PC-3 (cell line): ENCODE measurements at regions not wholly inside any gene's neighbourhood (a gene's known extent, or its start where the extent isn't known, plus 50 kb on each side); places are given as distances from the start of the nearest gene placed in this dataset.

Source experiments
- EZH2 ChIP-seq: fragments of 300-600 bp; sonication (generic); IDR thresholded peaks from one replicate; pipeline ENCODE4 v1.6.1; 2017; ENCODE audit warnings: antibody characterized with exemption, mild to moderate bottlenecking, low read length; ENCODE audit not compliant: unreplicated experiment
- EZH2phosphoT487 ChIP-seq: fragments of 300-600 bp; sonication (generic); IDR thresholded peaks from 2 replicates; pipeline ENCODE4 v1.6.1; 2018; ENCODE audit warnings: mild to moderate bottlenecking, antibody characterized with exemption, low read length, borderline replicate concordance
- TF ChIP-seq, protein P1 (sequence below): fragments of 300-600 bp; sonication (generic); conservative IDR thresholded peaks from 2 replicates; pipeline ENCODE4 v1.5.1; 2017; ENCODE audit warnings: antibody characterized with exemption, low read depth, mild to moderate bottlenecking, low read length

DNA sequence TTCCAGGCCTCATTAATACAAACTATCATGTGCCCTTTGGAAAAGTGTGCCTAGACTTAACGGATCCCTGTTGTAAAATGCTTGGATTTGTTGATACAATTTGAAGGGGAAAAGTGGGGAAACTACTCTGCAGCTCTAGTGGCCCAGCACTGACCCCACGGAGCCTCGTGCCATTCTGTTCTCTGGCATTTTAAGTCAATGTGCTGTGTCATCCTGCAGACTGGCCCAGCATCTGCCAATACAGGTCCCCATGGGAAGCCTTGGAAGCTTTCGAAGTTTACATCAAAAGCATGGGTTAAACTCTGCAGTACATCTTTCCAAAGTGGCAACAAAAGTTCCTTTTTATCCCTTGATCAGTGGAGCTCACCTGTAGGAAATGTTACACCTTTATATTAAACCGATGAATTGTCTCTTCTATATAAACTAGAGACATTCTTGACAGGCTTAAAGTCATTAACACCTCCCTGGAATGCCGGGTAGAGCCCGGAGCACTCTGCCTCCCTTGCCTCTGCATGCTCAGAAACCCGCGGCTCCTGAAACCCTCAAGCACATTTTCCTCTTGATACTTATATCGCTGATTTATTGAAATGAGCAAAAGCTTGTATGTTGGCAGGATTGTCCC, 596.0 kb upstream of the ADAMTS16 start:
- TF ChIP-seq, protein P1, sequence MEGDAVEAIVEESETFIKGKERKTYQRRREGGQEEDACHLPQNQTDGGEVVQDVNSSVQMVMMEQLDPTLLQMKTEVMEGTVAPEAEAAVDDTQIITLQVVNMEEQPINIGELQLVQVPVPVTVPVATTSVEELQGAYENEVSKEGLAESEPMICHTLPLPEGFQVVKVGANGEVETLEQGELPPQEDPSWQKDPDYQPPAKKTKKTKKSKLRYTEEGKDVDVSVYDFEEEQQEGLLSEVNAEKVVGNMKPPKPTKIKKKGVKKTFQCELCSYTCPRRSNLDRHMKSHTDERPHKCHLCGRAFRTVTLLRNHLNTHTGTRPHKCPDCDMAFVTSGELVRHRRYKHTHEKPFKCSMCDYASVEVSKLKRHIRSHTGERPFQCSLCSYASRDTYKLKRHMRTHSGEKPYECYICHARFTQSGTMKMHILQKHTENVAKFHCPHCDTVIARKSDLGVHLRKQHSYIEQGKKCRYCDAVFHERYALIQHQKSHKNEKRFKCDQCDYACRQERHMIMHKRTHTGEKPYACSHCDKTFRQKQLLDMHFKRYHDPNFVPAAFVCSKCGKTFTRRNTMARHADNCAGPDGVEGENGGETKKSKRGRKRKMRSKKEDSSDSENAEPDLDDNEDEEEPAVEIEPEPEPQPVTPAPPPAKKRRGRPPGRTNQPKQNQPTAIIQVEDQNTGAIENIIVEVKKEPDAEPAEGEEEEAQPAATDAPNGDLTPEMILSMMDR: no peak
- no peak for TF ChIP-seq EZH2phosphoT487
- TF ChIP-seq EZH2: no peak
